Liver (tissue), 3 donors: ENCODE measurements at regions not wholly inside any gene's neighbourhood (a gene's known extent, or its start where the extent isn't known, plus 50 kb on each side); places are given as distances from the start of the nearest gene placed in this dataset.
A peak's percentile ranks its signal among the peaks of the same experiment; 100 is the strongest.

Experiments used
- GABPA ChIP-seq, 2 donors: IDR thresholded peaks in 1 of 2; conservative IDR thresholded peaks in 1 of 2; 2 replicates each; pipeline ENCODE4 v1.6.1; 2016; ENCODE audit warnings: antibody characterized with exemption in 2 of 2, mild to moderate bottlenecking in 1 of 2, moderate library complexity in 1 of 2
- RAD21 ChIP-seq, 2 donors: IDR thresholded peaks; 2 replicates each; pipeline ENCODE4 v1.6.1; 2016; ENCODE audit warnings: antibody characterized with exemption in 2 of 2, mild to moderate bottlenecking in 2 of 2
- YY1 ChIP-seq: IDR thresholded peaks from 2 replicates; pipeline ENCODE4 v1.6.1; 2016; ENCODE audit warnings: antibody characterized with exemption, mild to moderate bottlenecking
- TF ChIP-seq, protein P1 (sequence below): fragments of 150-350 bp; IDR thresholded peaks from 2 replicates; pipeline ENCODE4 v1.5.1; 2017; ENCODE audit warnings: improper control_type of control experiment, low read depth, low read length; ENCODE audit not compliant: missing input control
- TF ChIP-seq, protein P2 (sequence below): IDR thresholded peaks from 2 replicates; pipeline ENCODE4 v1.6.1; 2016; ENCODE audit warnings: antibody characterized with exemption
- TF ChIP-seq, protein P3 (sequence below): IDR thresholded peaks from 2 replicates; pipeline ENCODE4 v1.6.1; 2016; ENCODE audit warnings: antibody characterized with exemption
- TF ChIP-seq, protein P4 (sequence below): IDR thresholded peaks from 2 replicates; pipeline ENCODE4 v1.6.1; 2016; ENCODE audit warnings: antibody characterized with exemption
- TF ChIP-seq, protein P5 (sequence below): IDR thresholded peaks from 2 replicates; pipeline ENCODE4 v1.6.1; 2016; ENCODE audit warnings: antibody characterized with exemption, mild to moderate bottlenecking
- donor health status: healthy.
- donor health status: healthy.

DNA sequence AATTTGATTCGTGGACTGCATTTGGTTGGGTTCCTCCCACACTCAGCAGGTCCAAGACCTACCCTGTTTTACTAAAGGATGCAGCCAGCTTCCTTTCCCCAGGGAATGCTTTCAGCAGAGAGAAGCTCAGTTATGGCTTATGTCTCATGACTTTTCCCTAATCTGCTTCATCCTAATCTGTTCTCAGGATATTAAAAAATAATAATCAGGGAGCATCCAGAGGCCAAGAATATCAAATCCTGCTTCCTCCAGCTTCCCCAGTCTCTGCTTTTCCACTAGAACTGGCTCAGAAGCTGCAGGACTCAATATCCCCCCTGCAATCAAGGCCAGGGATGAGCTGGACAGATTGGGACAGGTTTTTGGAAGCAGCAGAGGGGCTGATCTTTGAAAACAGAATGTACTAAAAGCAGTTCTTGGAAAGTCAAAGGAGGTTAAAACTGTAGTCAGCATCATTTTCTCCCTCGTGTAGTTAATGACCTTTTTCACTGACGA, 326.9 kb upstream of the TNP1 start:
- TF ChIP-seq YY1 (no peak), RAD21 (IDR thresholded peaks at IDR 0.05) (peak in 1 of 2 donors; percentile 39), GABPA (IDR thresholded peaks at IDR 0.05 in 1 of 2, conservative IDR thresholded peaks at IDR 0.05 in 1 of 2) (no peak)
- TF ChIP-seq, protein P1, sequence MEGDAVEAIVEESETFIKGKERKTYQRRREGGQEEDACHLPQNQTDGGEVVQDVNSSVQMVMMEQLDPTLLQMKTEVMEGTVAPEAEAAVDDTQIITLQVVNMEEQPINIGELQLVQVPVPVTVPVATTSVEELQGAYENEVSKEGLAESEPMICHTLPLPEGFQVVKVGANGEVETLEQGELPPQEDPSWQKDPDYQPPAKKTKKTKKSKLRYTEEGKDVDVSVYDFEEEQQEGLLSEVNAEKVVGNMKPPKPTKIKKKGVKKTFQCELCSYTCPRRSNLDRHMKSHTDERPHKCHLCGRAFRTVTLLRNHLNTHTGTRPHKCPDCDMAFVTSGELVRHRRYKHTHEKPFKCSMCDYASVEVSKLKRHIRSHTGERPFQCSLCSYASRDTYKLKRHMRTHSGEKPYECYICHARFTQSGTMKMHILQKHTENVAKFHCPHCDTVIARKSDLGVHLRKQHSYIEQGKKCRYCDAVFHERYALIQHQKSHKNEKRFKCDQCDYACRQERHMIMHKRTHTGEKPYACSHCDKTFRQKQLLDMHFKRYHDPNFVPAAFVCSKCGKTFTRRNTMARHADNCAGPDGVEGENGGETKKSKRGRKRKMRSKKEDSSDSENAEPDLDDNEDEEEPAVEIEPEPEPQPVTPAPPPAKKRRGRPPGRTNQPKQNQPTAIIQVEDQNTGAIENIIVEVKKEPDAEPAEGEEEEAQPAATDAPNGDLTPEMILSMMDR = no peak
- TF ChIP-seq, protein P2, sequence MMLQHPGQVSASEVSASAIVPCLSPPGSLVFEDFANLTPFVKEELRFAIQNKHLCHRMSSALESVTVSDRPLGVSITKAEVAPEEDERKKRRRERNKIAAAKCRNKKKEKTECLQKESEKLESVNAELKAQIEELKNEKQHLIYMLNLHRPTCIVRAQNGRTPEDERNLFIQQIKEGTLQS = no peak
- TF ChIP-seq, protein P3, sequence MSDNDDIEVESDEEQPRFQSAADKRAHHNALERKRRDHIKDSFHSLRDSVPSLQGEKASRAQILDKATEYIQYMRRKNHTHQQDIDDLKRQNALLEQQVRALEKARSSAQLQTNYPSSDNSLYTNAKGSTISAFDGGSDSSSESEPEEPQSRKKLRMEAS = no peak
- TF ChIP-seq, protein P4, sequence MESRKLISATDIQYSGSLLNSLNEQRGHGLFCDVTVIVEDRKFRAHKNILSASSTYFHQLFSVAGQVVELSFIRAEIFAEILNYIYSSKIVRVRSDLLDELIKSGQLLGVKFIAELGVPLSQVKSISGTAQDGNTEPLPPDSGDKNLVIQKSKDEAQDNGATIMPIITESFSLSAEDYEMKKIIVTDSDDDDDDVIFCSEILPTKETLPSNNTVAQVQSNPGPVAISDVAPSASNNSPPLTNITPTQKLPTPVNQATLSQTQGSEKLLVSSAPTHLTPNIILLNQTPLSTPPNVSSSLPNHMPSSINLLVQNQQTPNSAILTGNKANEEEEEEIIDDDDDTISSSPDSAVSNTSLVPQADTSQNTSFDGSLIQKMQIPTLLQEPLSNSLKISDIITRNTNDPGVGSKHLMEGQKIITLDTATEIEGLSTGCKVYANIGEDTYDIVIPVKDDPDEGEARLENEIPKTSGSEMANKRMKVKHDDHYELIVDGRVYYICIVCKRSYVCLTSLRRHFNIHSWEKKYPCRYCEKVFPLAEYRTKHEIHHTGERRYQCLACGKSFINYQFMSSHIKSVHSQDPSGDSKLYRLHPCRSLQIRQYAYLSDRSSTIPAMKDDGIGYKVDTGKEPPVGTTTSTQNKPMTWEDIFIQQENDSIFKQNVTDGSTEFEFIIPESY = no peak
- TF ChIP-seq, protein P5, sequence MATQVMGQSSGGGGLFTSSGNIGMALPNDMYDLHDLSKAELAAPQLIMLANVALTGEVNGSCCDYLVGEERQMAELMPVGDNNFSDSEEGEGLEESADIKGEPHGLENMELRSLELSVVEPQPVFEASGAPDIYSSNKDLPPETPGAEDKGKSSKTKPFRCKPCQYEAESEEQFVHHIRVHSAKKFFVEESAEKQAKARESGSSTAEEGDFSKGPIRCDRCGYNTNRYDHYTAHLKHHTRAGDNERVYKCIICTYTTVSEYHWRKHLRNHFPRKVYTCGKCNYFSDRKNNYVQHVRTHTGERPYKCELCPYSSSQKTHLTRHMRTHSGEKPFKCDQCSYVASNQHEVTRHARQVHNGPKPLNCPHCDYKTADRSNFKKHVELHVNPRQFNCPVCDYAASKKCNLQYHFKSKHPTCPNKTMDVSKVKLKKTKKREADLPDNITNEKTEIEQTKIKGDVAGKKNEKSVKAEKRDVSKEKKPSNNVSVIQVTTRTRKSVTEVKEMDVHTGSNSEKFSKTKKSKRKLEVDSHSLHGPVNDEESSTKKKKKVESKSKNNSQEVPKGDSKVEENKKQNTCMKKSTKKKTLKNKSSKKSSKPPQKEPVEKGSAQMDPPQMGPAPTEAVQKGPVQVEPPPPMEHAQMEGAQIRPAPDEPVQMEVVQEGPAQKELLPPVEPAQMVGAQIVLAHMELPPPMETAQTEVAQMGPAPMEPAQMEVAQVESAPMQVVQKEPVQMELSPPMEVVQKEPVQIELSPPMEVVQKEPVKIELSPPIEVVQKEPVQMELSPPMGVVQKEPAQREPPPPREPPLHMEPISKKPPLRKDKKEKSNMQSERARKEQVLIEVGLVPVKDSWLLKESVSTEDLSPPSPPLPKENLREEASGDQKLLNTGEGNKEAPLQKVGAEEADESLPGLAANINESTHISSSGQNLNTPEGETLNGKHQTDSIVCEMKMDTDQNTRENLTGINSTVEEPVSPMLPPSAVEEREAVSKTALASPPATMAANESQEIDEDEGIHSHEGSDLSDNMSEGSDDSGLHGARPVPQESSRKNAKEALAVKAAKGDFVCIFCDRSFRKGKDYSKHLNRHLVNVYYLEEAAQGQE = no peak
